HepG2 (cell line): ENCODE measurements at regions not wholly inside any gene's neighbourhood (a gene's known extent, or its start where the extent isn't known, plus 50 kb on each side); places are given as distances from the start of the nearest gene placed in this dataset.
A peak's percentile ranks its signal among the peaks of the same experiment; 100 is the strongest.

Experiments
- FOXA3 ChIP-seq: IDR thresholded peaks from 2 replicates; pipeline ENCODE4 v1.6.1; 2016; ENCODE audit warnings: missing genetic modification reagents, missing compliant biosample characterization
- GATAD2A ChIP-seq: IDR thresholded peaks from 2 replicates; pipeline ENCODE4 v1.6.1; 2016
- GTF3A ChIP-seq: sonication (generic); formaldehyde crosslinking; conservative IDR thresholded peaks from 2 replicates; pipeline ENCODE4 v1.4.0; 2020; ENCODE audit warnings: mild to moderate bottlenecking, missing genetic modification reagents
- MBNL3 ChIP-seq: fragments of 250-450 bp; sonication (Bioruptor Pico); conservative IDR thresholded peaks from 2 replicates; pipeline ENCODE4 v1.8.0; 2022; ENCODE audit warnings: mild to moderate bottlenecking, inconsistent platforms
- MIXL1 ChIP-seq: IDR thresholded peaks from 2 replicates; pipeline ENCODE4 v1.6.1; 2016
- NR2F6 ChIP-seq, 2 experiments: IDR thresholded peaks; 2 replicates each; pipeline ENCODE4 v1.6.1; 2016; ENCODE audit warnings: antibody characterized with exemption in 1 of 2, mild to moderate bottlenecking in 1 of 2
- PITX1 ChIP-seq: sonication (generic); formaldehyde crosslinking; IDR thresholded peaks from 2 replicates; pipeline ENCODE4 v1.5.1; 2020; ENCODE audit warnings: mild to moderate bottlenecking, missing genetic modification reagents
- RORA ChIP-seq: sonication (generic); formaldehyde crosslinking; IDR thresholded peaks from 2 replicates; pipeline ENCODE4 v1.5.0; 2020; ENCODE audit warnings: mild to moderate bottlenecking, missing genetic modification reagents, moderate library complexity
- TFDP1 ChIP-seq: IDR thresholded peaks from 2 replicates; pipeline ENCODE4 v1.6.1; 2016; ENCODE audit warnings: missing compliant biosample characterization, missing genetic modification reagents, borderline replicate concordance
- TSC22D2 ChIP-seq: sonication (generic); formaldehyde crosslinking; IDR thresholded peaks from 2 replicates; pipeline ENCODE4 v1.5.1; 2020; ENCODE audit warnings: missing genetic modification reagents, mild to moderate bottlenecking, borderline replicate concordance
- ZMYM2 ChIP-seq: sonication (generic); formaldehyde crosslinking; IDR thresholded peaks from 2 replicates; pipeline ENCODE4 v1.8.0; 2022; ENCODE audit warnings: mild to moderate bottlenecking, missing genetic modification reagents
- ZNF350 ChIP-seq: sonication (generic); formaldehyde crosslinking; IDR thresholded peaks from 2 replicates; pipeline ENCODE4 v1.4.0; 2020; ENCODE audit warnings: mild to moderate bottlenecking, low read depth, missing genetic modification reagents, borderline replicate concordance
- ZNF670 ChIP-seq: sonication (generic); formaldehyde crosslinking; IDR thresholded peaks from 2 replicates; pipeline ENCODE4 v1.8.0; 2022; ENCODE audit warnings: mild to moderate bottlenecking, missing genetic modification reagents, borderline replicate concordance
- ZNF747 ChIP-seq: sonication (generic); formaldehyde crosslinking; IDR thresholded peaks from 2 replicates; pipeline ENCODE4 v1.8.1; 2023; ENCODE audit warnings: missing genetic modification reagents, mild to moderate bottlenecking, borderline replicate concordance
- ZNF816 ChIP-seq: sonication (generic); formaldehyde crosslinking; IDR thresholded peaks from 2 replicates; pipeline ENCODE4 v1.8.0; 2022; ENCODE audit warnings: missing genetic modification reagents, mild to moderate bottlenecking, borderline replicate concordance
- ZNF850 ChIP-seq: sonication (generic); formaldehyde crosslinking; conservative IDR thresholded peaks from 2 replicates; pipeline ENCODE4 v1.9.0; 2021; ENCODE audit warnings: mild to moderate bottlenecking, missing genetic modification reagents
- ZNF878 ChIP-seq: sonication (generic); formaldehyde crosslinking; IDR thresholded peaks from 2 replicates; pipeline ENCODE4 v1.8.1; 2023; ENCODE audit warnings: mild to moderate bottlenecking, missing genetic modification reagents, moderate library complexity
- ZUFSP ChIP-seq: sonication (generic); formaldehyde crosslinking; IDR thresholded peaks from 2 replicates; pipeline ENCODE4 v1.9.0; 2021; ENCODE audit warnings: missing genetic modification reagents, mild to moderate bottlenecking, borderline replicate concordance
- TF ChIP-seq, protein P1 (sequence below): sonication (generic); formaldehyde crosslinking; IDR thresholded peaks from 2 replicates; pipeline ENCODE4 v1.9.0; 2021; ENCODE audit warnings: missing genetic modification reagents, borderline replicate concordance
- TF ChIP-seq, protein P2 (sequence below): sonication (generic); formaldehyde crosslinking; IDR thresholded peaks from 2 replicates; pipeline ENCODE4 v1.8.0; 2022; ENCODE audit warnings: mild to moderate bottlenecking, missing genetic modification reagents
- TF ChIP-seq, protein P3 (sequence below): IDR thresholded peaks from 2 replicates; pipeline ENCODE4 v1.6.1; 2016; ENCODE audit warnings: low read depth

- TF ChIP-seq, protein P1, sequence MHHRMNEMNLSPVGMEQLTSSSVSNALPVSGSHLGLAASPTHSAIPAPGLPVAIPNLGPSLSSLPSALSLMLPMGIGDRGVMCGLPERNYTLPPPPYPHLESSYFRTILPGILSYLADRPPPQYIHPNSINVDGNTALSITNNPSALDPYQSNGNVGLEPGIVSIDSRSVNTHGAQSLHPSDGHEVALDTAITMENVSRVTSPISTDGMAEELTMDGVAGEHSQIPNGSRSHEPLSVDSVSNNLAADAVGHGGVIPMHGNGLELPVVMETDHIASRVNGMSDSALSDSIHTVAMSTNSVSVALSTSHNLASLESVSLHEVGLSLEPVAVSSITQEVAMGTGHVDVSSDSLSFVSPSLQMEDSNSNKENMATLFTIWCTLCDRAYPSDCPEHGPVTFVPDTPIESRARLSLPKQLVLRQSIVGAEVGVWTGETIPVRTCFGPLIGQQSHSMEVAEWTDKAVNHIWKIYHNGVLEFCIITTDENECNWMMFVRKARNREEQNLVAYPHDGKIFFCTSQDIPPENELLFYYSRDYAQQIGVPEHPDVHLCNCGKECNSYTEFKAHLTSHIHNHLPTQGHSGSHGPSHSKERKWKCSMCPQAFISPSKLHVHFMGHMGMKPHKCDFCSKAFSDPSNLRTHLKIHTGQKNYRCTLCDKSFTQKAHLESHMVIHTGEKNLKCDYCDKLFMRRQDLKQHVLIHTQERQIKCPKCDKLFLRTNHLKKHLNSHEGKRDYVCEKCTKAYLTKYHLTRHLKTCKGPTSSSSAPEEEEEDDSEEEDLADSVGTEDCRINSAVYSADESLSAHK (CRISPR knock-in tag) = no peak
- TF ChIP-seq FOXA3 (CRISPR knock-in tag) (peak; percentile 78), TSC22D2 (CRISPR knock-in tag) (no peak), PITX1 (CRISPR knock-in tag) (0 out of 2 replicates have a peak, but pooled peaks have one; percentile 24), NR2F6 (IDR thresholded peaks at IDR 0.05) (peak; percentile 62), NR2F6 (CRISPR knock-in tag; IDR thresholded peaks at IDR 0.05) (peak; percentile 71), ZUFSP (CRISPR knock-in tag) (no peak), MBNL3 (CRISPR knock-in tag) (0 out of 2 replicates have a peak, but pooled peaks have one; percentile 5), GTF3A (CRISPR knock-in tag) (no peak), ZNF747 (no peak), ZNF670 (CRISPR knock-in tag) (0 out of 2 replicates have a peak, but pooled peaks have one; percentile 0), TFDP1 (CRISPR knock-in tag) (no peak), ZMYM2 (CRISPR knock-in tag) (no peak), ZNF878 (CRISPR knock-in tag) (peak; percentile 59; the same call in 1 of the 2 replicates), MIXL1 (peak; percentile 77), GATAD2A (CRISPR knock-in tag) (peak; percentile 64), ZNF350 (CRISPR knock-in tag) (no peak), RORA (CRISPR knock-in tag) (no peak), ZNF850 (CRISPR knock-in tag) (no peak), ZNF816 (no peak)
- TF ChIP-seq, protein P2, sequence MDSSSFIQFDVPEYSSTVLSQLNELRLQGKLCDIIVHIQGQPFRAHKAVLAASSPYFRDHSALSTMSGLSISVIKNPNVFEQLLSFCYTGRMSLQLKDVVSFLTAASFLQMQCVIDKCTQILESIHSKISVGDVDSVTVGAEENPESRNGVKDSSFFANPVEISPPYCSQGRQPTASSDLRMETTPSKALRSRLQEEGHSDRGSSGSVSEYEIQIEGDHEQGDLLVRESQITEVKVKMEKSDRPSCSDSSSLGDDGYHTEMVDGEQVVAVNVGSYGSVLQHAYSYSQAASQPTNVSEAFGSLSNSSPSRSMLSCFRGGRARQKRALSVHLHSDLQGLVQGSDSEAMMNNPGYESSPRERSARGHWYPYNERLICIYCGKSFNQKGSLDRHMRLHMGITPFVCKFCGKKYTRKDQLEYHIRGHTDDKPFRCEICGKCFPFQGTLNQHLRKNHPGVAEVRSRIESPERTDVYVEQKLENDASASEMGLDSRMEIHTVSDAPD = no peak
- TF ChIP-seq, protein P3, sequence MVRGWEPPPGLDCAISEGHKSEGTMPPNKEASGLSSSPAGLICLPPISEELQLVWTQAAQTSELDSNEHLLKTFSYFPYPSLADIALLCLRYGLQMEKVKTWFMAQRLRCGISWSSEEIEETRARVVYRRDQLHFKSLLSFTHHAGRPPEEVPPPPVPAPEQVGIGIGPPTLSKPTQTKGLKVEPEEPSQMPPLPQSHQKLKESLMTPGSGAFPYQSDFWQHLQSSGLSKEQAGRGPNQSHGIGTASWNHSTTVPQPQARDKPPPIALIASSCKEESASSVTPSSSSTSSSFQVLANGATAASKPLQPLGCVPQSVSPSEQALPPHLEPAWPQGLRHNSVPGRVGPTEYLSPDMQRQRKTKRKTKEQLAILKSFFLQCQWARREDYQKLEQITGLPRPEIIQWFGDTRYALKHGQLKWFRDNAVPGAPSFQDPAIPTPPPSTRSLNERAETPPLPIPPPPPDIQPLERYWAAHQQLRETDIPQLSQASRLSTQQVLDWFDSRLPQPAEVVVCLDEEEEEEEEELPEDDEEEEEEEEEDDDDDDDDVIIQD = peak; percentile 33; the same call in 1 of the 2 replicates
These were observed 255.3 kb upstream of the GJE1 start (continued) for GRCh38 chr6:141877275-141877983.
